Myocyte (in vitro differentiated cells): ENCODE measurements at regions not wholly inside any gene's neighbourhood (a gene's known extent, or its start where the extent isn't known, plus 50 kb on each side); places are given as distances from the start of the nearest gene placed in this dataset.

Experiments used
- DNase-seq: peaks from one replicate; pipeline ENCODE4 v3.0.0-alpha.2; 2012; ENCODE audit warnings: low read depth

GRCh38 chr17:72254808-72255449 is 134.1 kb downstream of the SOX9 start:
- no peak for DNase-seq

GRCh38 chr17:72255481-72255880 is 134.7 kb downstream of the SOX9 start:
- no peak for DNase-seq

DNA sequence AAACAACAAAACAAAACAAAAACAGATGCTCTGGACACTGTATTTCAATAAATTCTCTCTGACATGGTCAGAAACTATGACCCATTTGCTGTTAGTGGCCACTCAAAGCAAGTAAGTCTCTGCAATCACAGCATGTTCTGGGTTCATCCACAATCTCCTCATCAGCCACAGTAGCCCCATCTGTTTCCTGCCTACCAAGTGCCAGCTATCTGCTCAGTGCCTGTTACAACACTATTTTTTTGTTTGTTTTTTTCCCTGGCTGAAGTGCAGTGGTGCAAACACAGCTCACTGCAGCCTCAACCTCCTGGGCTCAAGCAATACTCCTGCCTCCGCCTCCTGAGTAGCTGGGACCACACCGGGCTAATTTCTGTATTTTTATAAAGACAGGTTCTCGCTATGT is 137.9 kb downstream of the SOX9 start:
- no peak for DNase-seq

DNA sequence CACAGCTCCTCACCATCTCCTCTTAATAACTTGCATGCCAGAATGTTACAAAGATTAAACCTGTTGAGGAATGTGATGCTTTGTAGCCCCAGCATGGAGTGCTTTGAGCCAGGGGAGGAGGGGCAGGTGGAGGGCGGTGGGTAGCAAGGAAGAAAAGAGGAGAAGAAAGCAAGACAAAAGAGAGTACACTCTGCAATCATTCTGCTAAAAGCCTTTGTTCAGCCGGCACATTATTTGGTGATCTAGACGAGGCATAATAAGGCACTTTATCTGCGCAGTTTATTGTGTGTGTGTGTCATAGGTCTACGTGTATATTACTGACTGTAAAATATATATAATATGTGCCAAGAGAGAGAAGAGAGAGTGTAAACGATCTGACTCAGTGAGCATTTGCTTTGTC is 139.1 kb downstream of the SOX9 start:
- no peak for DNase-seq

- no peak for DNase-seq
Observed at GRCh38 chr17:72262766-72263165, 141.9 kb downstream of the SOX9 start.

DNA sequence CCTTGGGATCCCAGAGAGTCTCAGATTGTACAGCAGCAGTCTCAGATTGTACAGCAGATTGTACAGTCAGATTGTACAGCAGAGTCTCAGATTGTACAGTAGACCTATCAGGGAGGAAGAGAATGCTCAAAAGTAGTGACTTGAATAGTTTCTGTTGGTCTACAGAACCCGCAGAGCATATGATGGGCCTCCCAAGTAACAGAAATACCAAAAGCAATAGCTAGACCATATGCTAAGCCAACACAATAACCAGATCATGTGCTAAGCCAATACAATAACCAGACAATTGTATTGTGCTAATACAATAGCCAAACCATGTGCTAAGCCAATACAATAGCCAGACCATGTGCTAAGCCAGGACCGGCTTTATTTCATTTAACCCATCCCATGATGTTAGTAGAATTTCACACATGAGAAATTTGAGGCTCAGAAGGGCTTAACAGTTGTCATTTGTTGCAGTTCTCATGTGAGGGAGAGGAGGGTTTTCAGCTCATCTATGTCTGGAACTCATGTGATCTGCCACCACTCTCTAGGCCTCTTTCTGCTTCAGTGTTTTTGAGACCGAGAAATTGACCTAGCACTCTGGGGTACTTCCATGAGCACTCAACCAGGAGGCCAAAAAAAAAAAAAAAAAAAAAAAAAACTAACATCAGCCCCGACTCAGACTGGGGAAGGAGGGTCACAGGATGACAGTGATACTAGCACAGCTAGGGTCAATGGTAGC is 144.0 kb downstream of the SOX9 start:
- no peak for DNase-seq

GRCh38 chr17:72266112-72266775 is 145.4 kb downstream of the SOX9 start:
- no peak for DNase-seq

- no peak for DNase-seq
Observed at GRCh38 chr17:72267601-72268000, 146.8 kb downstream of the SOX9 start.

DNA sequence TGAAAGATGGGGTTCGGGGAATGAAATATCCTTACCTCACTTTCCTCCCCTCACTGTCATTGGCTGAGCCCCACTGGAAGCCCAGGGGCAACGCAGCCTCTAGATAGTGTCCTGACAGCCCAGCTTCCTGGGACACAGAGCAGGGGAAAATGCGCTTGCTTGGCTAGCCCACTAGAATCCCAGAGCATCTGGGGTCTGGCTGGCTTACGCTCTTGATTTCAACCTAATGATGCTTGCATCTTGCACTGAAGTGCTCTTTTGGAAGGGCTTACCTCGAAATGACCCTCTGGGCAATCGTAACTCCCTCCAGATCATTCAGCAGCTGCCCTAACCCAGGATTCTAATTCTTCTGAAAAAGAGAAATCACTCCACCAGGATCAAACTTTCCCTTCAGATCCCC is 147.6 kb downstream of the SOX9 start:
- no peak for DNase-seq

DNA sequence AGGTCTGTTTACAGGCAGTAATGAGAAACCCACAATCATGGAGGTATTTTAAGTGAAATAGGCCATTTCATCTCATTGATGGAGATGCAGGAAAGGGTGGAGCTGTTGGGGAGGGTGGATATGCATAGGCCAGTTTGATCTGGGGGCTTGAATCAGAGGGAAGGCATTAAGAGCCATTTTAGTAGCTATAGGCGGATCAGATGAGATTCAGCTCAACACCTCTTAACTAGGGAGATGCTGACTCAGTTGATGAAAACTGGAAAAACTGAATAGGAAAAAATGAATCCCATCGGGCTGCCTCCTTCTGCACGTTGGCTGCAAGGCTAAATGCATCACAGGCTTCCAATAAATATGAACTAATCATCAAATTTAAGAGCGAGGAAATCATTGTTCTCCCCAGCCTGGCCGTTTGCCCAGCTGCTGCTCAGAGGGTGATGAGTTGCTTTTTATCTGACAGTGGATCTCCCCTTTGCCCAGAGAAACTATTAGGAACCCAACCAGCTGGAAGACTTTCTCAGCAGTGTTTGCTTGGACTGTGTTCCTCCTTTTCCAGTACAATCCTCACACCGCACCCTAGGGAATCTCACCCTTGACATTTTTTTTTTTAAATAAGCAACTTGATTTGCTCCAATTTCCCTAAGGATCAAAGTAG is 149.6 kb downstream of the SOX9 start:
- no peak for DNase-seq

DNA sequence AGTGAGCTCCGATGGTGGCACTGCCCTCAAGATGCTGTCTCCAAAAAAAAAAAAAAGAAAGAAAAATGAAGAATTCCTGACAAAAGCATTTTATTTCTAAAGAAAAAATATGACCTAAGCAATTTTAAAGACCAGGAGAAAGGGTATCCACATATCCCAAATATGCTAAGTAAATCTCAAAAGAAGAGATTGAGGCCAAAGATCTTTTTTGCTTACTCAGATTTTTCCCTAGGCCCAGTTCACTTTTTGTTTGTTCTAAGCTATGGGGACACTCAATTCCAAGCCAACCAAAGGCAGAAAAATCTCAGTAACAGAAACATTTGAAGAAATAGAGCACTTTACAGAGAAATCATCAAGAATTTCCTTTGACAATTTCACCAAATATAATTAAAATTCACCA is 150.8 kb downstream of the SOX9 start:
- DNase-seq, result no peak

GRCh38 chr17:72273289-72274056 is 152.7 kb downstream of the SOX9 start:
- DNase-seq, result no peak

DNA sequence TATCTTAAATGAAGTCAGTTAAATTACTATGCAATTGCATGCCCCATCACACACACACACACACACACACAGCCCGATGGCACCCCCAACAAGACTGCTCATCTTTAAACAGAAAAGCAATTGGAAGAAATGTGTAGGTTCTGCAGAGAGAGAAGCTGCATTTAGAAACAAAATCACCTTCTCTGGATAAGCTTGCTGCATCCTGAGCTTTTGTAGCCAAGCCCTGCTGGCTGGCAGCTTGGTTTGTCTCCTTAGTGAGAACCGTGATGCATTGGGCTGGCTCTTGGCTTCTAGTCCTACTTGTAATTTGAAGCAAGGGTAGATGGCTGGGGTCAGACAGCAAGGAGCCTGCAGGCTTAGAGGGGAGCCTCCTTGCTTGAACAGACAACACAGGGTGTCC is 153.8 kb downstream of the SOX9 start:
- no peak for DNase-seq

GRCh38 chr17:72280881-72281280 is 160.1 kb downstream of the SOX9 start:
- DNase-seq, result no peak

GRCh38 chr17:72282439-72283029 is 161.7 kb downstream of the SOX9 start:
- DNase-seq, result no peak

DNA sequence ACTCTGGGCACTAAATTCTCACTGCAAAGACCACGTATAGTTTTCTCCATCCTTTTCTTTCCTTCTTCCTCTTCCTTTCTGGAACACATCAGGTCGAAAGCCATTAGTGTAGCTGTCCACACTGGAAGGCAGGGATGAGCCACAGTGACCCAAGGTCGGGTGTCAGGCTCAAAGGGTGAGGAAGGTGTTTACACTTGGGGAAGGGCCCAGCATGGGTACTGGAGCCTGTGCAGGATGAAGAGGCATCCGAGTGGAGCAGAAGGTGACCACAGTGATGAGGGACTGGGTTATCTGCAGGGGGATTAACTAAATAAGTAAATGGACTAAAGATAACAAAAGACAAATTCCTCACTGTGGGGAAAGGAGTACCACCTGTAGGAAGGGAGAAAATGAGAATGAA is 164.0 kb downstream of the SOX9 start:
- DNase-seq, result no peak

GRCh38 chr17:72287586-72287985 is 166.8 kb downstream of the SOX9 start:
- no peak for DNase-seq

GRCh38 chr17:72294487-72294893 is 173.7 kb downstream of the SOX9 start:
- no peak for DNase-seq

- DNase-seq, result no peak
Observed at GRCh38 chr17:72295916-72296315, 175.1 kb downstream of the SOX9 start.

DNA sequence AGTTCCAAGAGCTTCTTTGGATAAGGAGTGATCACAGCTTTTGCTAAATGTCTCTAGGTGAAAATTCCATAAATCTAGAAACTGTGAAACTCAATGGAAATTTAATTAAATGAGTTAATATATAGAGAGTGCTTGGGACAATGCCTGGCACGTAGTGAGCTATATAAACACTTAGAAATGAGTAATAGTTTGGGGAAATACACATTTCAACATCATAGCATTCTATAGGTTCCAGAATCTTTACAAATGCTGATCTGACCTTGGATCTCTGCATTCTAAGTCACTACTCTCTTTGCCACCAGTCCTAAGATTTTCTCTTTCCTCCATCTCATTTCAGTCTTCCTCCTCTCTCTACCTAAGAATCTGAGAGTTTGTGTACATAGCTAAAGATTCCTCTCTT is 175.6 kb downstream of the SOX9 start:
- no peak for DNase-seq
